ENCODE measurements at regions not wholly inside any gene's neighbourhood (a gene's known extent, or its start where the extent isn't known, plus 50 kb on each side); places are given as distances from the start of the nearest gene placed in this dataset.

- no peak overlapping the region for H2AFZ ChIP-seq (ENCODE audit: low read length)
- 30% methylated on average over 2 of the region's 4 CpGs for WGBS (ENCODE audit: low lambda C conversion rate)
- in situ Hi-C loops (cut with HindIII; ENCODE audit: extremely low pct_ligation_motif_present, low pct_unique_long_range_greater_than_20kb), result no loop called here
- no peak overlapping the region for H3K9ac ChIP-seq (ENCODE audit: insufficient read depth, low read depth, low read length)
- H4K20me1 ChIP-seq (ENCODE audit: insufficient read depth, low read length), result no peaks in the 10 kb centered on the region
- CTCF ChIA-PET (ENCODE audit: low intra/inter-chr PET ratio, low total read pairs), result no interaction called here
- H3K4me3 ChIP-seq (replicated peaks in 1 of 3; ENCODE audit: insufficient read depth in 1 of 3, low read depth in 2 of 3, low read length in 3 of 3), result no peak overlapping the region
- BruUV-seq (replicated peaks), result no TSS peak
- POLR2A ChIA-PET, result no interaction called here
- peaks cover 65% of the 10 kb centered on the region for H3K9me3 ChIP-seq (ENCODE audit: low read length)
- DNase-seq (ENCODE audit: low spot score) (no peak), ATAC-seq (no peak), FAIRE-seq (no peak)
- no peaks in the 10 kb centered on the region for H3K79me2 ChIP-seq (ENCODE audit: insufficient read depth, low read length)
- H3K4me2 ChIP-seq (ENCODE audit: low read depth, low read length), result no peak overlapping the region
- no peaks in the 10 kb centered on the region for H3K27me3 ChIP-seq (ENCODE audit: control insufficient read depth in 1 of 2, insufficient read depth in 2 of 2, low read length in 2 of 2)
- no peak overlapping the region for H3K27ac ChIP-seq (ENCODE audit: extremely low read length, insufficient read depth, low read length)
- H3K36me3 ChIP-seq (replicated peaks in 1 of 2; ENCODE audit: control insufficient read depth in 1 of 2, insufficient read depth in 2 of 2, low read length in 2 of 2), result no peaks in the 10 kb centered on the region
- 0 out of 2 replicates have a peak, but pooled peaks have one; percentile 22 for TF ChIP-seq CREB1 (IDR thresholded peaks at IDR 0.05)
- no peak for TF ChIP-seq CREB1 (CRISPR knock-in tag; IDR thresholded peaks at IDR 0.05)
- no peak for TF ChIP-seq ZNF792 (CRISPR knock-in tag; IDR thresholded peaks at IDR 0.05)
- no peaks in the 10 kb centered on the region for H3K4me1 ChIP-seq (ENCODE audit: insufficient read depth, low read length)
- intact Hi-C loops (cut with micrococcal nuclease; ENCODE audit: unreplicated experiment), result no loop called here
Measured at GRCh38 chr5:19270153-19270552, 717.8 kb downstream of the CDH18 start.

GRCh38 chr5:19274578-19274977, 713.4 kb downstream of the CDH18 start:
- H3K4me1 ChIP-seq (ENCODE audit: insufficient read depth, low read length), result no peaks in the 10 kb centered on the region
- ATAC-seq, result no peak
- H3K4me2 ChIP-seq (ENCODE audit: low read depth, low read length), result no peak overlapping the region
- TF ChIP-seq THAP8 (CRISPR knock-in tag; IDR thresholded peaks at IDR 0.05; ENCODE audit: borderline replicate concordance) (no peak), U2AF1 (optimal IDR thresholded peaks at IDR 0.05; ENCODE audit: low read depth, low read length) (no peak), ZNF503 (CRISPR knock-in tag; IDR thresholded peaks at IDR 0.05) (no peak), IRX3 (CRISPR knock-in tag; IDR thresholded peaks at IDR 0.05; ENCODE audit: borderline replicate concordance, low read depth) (no peak), ZNF761 (CRISPR knock-in tag; conservative IDR thresholded peaks at IDR 0.05) (no peak)

More at GRCh38 chr5:19274578-19274977, 713.4 kb downstream of the CDH18 start:
- Histone ChIP-seq H3K9ac (ENCODE audit: insufficient read depth, low read depth, low read length) (no peak overlapping the region), H3K4me3 (replicated peaks in 1 of 3; ENCODE audit: insufficient read depth in 1 of 3, low read depth in 2 of 3, low read length in 3 of 3) (no peak overlapping the region), H2AFZ (ENCODE audit: low read length) (no peak overlapping the region), H3K36me3 (replicated peaks in 1 of 2; ENCODE audit: control insufficient read depth in 1 of 2, insufficient read depth in 2 of 2, low read length in 2 of 2) (no peaks in the 10 kb centered on the region), H4K20me1 (ENCODE audit: insufficient read depth, low read length) (no peaks in the 10 kb centered on the region), H3K27ac (ENCODE audit: extremely low read length, insufficient read depth, low read length) (no peak overlapping the region), H3K27me3 (ENCODE audit: control insufficient read depth in 1 of 2, insufficient read depth in 2 of 2, low read length in 2 of 2) (no peaks in the 10 kb centered on the region), H3K9me3 (ENCODE audit: low read length) (peaks cover 79% of the 10 kb centered on the region), H3K79me2 (ENCODE audit: insufficient read depth, low read length) (no peaks in the 10 kb centered on the region)
- no TSS peak for BruUV-seq (replicated peaks)
- CTCF ChIA-PET (ENCODE audit: low intra/inter-chr PET ratio, low total read pairs), result no interaction called here
- intact Hi-C loops (cut with micrococcal nuclease; ENCODE audit: unreplicated experiment), result no loop called here
- FAIRE-seq (no peak), DNase-seq (ENCODE audit: low spot score) (no peak)
- 1% methylated on average over 3 of the region's 3 CpGs for WGBS (ENCODE audit: low lambda C conversion rate)
- in situ Hi-C loops (cut with HindIII; ENCODE audit: extremely low pct_ligation_motif_present, low pct_unique_long_range_greater_than_20kb), result no loop called here
- POLR2A ChIA-PET, result no interaction called here

Data from HepG2 (cell line).